ENCODE measurements at regions not wholly inside any gene's neighbourhood (a gene's known extent, or its start where the extent isn't known, plus 50 kb on each side); places are given as distances from the start of the nearest gene placed in this dataset.

DNA sequence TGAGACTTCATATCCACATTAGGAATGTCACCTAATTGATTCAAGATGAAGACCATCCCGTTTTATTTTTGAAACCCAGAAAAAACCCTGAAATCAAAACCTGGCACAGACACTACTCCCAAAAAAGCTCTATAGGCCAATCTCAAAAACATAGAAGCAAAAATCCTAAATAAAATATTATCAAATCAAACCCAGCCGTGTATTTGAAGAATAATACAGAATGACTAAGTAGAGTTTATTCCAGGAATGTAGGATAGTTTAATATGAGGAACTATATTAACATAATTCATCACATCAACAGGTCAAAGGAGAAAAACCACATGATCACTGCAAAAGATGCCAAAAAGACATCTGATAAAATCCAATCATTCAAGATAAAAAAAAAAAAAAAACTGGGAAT, 167.1 kb downstream of the ACTL7B start:
- H3K36me3 ChIP-seq: no peaks in the 10 kb centered on the region
- peaks cover 0 to 10% (median 6%) of the 10 kb centered on the region in 4 donors for H3K9me3 ChIP-seq
- H3K27me3 ChIP-seq: no peaks in the 10 kb centered on the region
- TF ChIP-seq EP300 (IDR thresholded peaks at IDR 0.05) (no peak), POLR2A (IDR thresholded peaks at IDR 0.05) (no peak), POLR2AphosphoS5 (IDR thresholded peaks at IDR 0.05) (no peak)
- TF ChIP-seq, protein P1, sequence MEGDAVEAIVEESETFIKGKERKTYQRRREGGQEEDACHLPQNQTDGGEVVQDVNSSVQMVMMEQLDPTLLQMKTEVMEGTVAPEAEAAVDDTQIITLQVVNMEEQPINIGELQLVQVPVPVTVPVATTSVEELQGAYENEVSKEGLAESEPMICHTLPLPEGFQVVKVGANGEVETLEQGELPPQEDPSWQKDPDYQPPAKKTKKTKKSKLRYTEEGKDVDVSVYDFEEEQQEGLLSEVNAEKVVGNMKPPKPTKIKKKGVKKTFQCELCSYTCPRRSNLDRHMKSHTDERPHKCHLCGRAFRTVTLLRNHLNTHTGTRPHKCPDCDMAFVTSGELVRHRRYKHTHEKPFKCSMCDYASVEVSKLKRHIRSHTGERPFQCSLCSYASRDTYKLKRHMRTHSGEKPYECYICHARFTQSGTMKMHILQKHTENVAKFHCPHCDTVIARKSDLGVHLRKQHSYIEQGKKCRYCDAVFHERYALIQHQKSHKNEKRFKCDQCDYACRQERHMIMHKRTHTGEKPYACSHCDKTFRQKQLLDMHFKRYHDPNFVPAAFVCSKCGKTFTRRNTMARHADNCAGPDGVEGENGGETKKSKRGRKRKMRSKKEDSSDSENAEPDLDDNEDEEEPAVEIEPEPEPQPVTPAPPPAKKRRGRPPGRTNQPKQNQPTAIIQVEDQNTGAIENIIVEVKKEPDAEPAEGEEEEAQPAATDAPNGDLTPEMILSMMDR (IDR thresholded peaks at IDR 0.05): no peak
- WGBS, 2 donors: 83 to 84% methylated on average over 2 of the region's 2 CpGs
- no peaks in the 10 kb centered on the region for H3K4me1 ChIP-seq
- DNase-seq (no peak), ATAC-seq (ENCODE audit: low FRiP score in 2 of 2) (no peak)
- H3K27ac ChIP-seq: no peak overlapping the region
- H3K4me3 ChIP-seq: no peak overlapping the region

DNA sequence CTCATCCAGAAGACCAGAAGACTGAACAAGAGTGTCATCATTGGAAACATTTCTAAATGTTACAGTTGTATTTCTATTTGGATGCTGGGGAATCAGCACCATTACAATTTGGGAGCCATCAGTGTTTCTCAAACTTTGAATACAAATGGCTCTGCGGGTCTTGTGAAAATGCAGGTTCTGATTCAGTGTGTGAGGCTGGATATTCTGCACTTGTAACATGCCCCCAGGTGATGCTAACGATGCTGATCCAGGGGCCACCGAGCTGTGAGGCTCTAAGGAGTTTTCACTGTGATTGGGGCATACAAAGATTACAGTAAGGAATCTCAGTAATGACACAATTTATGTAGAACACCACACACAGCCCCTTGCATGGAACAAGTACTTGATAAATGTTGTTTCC, 167.7 kb downstream of the ACTL7B start:
- Histone ChIP-seq H3K4me1 (no peaks in the 10 kb centered on the region), H3K27ac (no peak overlapping the region), H3K36me3 (no peaks in the 10 kb centered on the region), H3K27me3 (no peaks in the 10 kb centered on the region), H3K4me3 (no peak overlapping the region), H3K9me3 (peaks cover 0 to 10% (median 6%) of the 10 kb centered on the region in 4 donors)
- 88 to 91% methylated on average over 3 of the region's 3 CpGs for WGBS, 2 donors
- ATAC-seq (ENCODE audit: low FRiP score in 2 of 2) (no peak), DNase-seq (no peak)
- TF ChIP-seq POLR2AphosphoS5 (IDR thresholded peaks at IDR 0.05): no peak

DNA sequence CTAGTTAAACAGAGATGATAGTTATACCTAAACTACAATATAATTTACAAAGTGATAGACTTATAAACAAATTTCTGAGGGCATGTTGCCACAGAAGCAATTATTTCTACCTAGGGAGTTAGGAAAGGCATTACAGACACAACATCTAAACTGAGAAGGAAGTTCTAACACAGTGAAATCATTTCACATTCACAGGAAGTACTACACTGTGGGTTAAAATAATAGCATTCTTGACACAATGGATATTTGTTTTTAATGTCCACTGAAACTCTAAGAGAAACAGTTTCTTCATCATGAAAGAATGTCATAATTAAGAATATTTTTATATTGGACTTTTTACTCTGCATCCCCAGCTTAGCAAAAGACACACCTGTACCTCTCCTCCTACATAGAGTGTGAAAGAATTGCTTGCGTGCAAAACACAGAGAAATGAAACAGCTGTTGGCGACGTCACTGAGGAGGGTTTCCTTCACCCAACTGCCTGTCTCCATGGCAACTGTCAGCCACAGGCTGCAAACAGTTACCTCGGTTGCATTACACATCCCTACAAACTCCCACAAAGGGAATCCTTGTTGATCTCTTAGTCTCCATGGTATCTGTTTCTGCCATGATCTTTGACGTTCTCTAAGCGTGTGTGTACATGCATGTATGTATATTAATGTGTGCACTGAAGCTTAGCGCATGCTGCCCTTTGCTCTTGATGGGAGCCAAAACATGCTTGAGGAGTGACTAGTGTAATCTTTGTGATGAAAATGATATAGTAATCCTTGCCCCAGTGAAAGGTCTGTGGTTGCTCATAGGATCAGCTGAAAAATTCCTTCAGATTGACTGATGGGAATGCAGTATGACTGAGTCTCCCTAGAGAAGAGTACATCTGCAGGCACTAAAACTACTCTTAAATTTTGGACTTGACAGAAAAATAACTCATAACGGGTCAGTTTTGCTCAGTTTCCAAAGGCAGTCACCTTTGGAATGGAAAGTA, 168.5 kb downstream of the ACTL7B start:
- H3K36me3 ChIP-seq: no peaks in the 10 kb centered on the region
- DNase-seq (no peak), ATAC-seq (ENCODE audit: low FRiP score in 2 of 2) (peak in 1 of 2 donors; percentile 88)
- TF ChIP-seq EP300 (IDR thresholded peaks at IDR 0.05) (no peak), POLR2AphosphoS5 (IDR thresholded peaks at IDR 0.05) (no peak), POLR2A (IDR thresholded peaks at IDR 0.05) (no peak)
- TF ChIP-seq, protein P1 (IDR thresholded peaks at IDR 0.05): no peak
- H3K27me3 ChIP-seq: no peaks in the 10 kb centered on the region
- H3K27ac ChIP-seq: no peak overlapping the region
- WGBS, 2 donors: 82% methylated on average over 8 of the region's 8 CpGs
- H3K4me3 ChIP-seq: no peak overlapping the region
- no peaks in the 10 kb centered on the region for H3K4me1 ChIP-seq
- peaks cover 0 to 10% (median 6%) of the 10 kb centered on the region in 4 donors for H3K9me3 ChIP-seq

DNA sequence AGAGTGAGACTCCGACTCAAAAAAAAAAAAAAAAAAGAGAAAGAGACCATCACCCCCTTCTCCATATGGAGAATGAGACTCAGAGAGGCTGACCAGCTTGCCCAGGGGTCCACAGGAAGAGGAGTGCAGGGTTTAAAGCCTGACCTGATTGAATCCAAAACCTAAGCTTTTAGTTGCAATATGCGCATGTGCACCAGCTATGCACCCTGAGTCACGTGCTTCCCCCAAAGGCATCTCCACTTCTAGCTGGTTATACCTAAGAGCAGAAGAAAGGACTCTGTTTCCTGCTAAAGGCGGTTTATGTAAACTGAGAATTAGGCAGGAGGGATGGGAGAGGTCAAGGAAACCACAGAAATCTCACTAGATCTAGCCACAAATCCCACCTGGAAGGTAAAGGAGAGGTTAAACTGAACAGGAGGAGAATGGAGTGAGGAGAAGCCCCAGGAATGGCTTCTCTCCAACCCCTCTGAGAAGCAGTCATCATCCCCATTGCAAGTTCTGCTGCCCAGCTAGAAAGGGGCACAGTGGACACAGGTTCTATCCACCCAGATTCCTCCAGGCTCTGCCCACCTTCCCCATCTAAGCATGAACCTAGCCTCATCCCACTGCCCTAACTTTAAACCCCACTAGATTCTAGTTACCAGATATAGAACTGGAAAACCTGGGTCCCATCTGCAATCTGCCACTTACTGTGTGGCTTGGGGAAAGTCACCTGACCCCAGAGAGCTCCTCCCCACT, 171.3 kb downstream of the ACTL7B start:
- 80 to 86% methylated on average over 4 of the region's 4 CpGs for WGBS, 2 donors
- H3K9me3 ChIP-seq: peaks cover 0 to 10% (median 6%) of the 10 kb centered on the region in 4 donors
- TF ChIP-seq POLR2AphosphoS5 (IDR thresholded peaks at IDR 0.05) (no peak), POLR2A (IDR thresholded peaks at IDR 0.05) (no peak), EP300 (IDR thresholded peaks at IDR 0.05) (no peak)
- TF ChIP-seq, protein P1 (IDR thresholded peaks at IDR 0.05): no peak

DNA sequence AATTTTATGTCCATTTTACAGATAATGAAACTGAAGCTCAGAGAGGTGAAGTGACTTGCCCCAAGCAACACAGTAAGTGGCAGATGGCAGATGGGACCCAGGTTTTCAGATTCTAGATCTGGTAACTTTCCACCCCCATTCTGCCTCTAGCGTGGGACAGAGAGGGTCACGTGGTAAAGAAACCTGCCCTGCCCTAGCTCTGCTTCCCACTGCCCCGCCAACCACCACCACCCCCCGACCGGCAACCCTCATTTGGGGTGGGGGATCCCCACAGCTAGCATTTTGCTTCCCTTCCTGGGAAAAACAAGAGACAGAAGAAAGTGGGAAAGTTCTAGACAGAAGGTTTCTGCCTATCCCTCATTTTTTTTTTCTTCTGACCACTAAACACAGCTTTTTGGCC, 172.5 kb downstream of the ACTL7B start:
- 95 to 97% methylated on average over 5 of the region's 5 CpGs for WGBS, 2 donors

More for the DNA sequence above, 171.3 kb downstream of the ACTL7B start:
- DNase-seq (no peak), ATAC-seq (ENCODE audit: low FRiP score in 2 of 2) (no peak)
- Histone ChIP-seq H3K4me1 (no peaks in the 10 kb centered on the region), H3K27me3 (no peaks in the 10 kb centered on the region), H3K36me3 (no peaks in the 10 kb centered on the region), H3K4me3 (no peak overlapping the region), H3K27ac (no peak overlapping the region)

More for the DNA sequence above, 172.5 kb downstream of the ACTL7B start:
- TF ChIP-seq POLR2AphosphoS5 (IDR thresholded peaks at IDR 0.05): no peak
- TF ChIP-seq, protein P1 (IDR thresholded peaks at IDR 0.05): no peak
- TF ChIP-seq EP300 (IDR thresholded peaks at IDR 0.05): no peak
- no peak for TF ChIP-seq POLR2A (IDR thresholded peaks at IDR 0.05)
- Histone ChIP-seq H3K27ac (no peak overlapping the region), H3K4me1 (no peaks in the 10 kb centered on the region), H3K9me3 (peaks cover 0 to 7% (median 5%) of the 10 kb centered on the region in 4 donors), H3K36me3 (no peaks in the 10 kb centered on the region), H3K4me3 (no peak overlapping the region), H3K27me3 (no peaks in the 10 kb centered on the region)
- no peak for ATAC-seq (ENCODE audit: low FRiP score in 2 of 2)
- peak in 1 of 2 donors; percentile 24 for DNase-seq
